Lower leg skin (tissue), 4 donors: ENCODE measurements at regions not wholly inside any gene's neighbourhood (a gene's known extent, or its start where the extent isn't known, plus 50 kb on each side); places are given as distances from the start of the nearest gene placed in this dataset.

Experiments used
- DNase-seq, 2 donors: peaks; one replicate each; pipeline ENCODE4 v3.0.0-alpha.2; 2019; ENCODE audit warnings: low spot score in 2 of 2
- H3K4me3 ChIP-seq: fragments of 200-600 bp; sonication (generic); 2 replicates; pipeline ENCODE4 v1.5.1; 2017; ENCODE audit warnings: mild to moderate bottlenecking, low read depth; ENCODE audit not compliant: poor library complexity, severe bottlenecking
- CTCF ChIP-seq, 3 donors: fragments of 450-650 bp; IDR thresholded peaks; one replicate each; pipeline ENCODE4 v1.5.1; 2016; ENCODE audit warnings: antibody characterized with exemption in 3 of 3, mild to moderate bottlenecking in 3 of 3, moderate library complexity in 2 of 3
- POLR2A ChIP-seq, 2 donors: fragments of 450-650 bp; IDR thresholded peaks; one replicate each; pipeline ENCODE4 v1.6.1; 2016 to 2017; ENCODE audit warnings: antibody characterized with exemption in 2 of 2, mild to moderate bottlenecking in 1 of 2, moderate library complexity in 1 of 2
- WGBS, 2 donors: methylation state at CpG; one replicate each; pipeline ENCODE4 v1.1.5; 2018; 5-methylcytosine and 5-hydroxymethylcytosine counted together
- intact Hi-C: fragments of 100-400 bp; cut with DNase I; formaldehyde crosslinking; loops from one replicate; pipeline ENCODE4 v1.15.0; 2023; ENCODE audit warnings: low total_unique reads

GRCh38 chr20:6831461-6831860 is 64.0 kb downstream of the BMP2 start:
- 92 to 100% methylated on average over 3 of the region's 3 CpGs for WGBS, 2 donors
- no peak for DNase-seq
- TF ChIP-seq POLR2A (IDR thresholded peaks at IDR 0.05) (no peak), CTCF (IDR thresholded peaks at IDR 0.05) (no peak)
- H3K4me3 ChIP-seq, result no peak overlapping the region
- intact Hi-C loops, result no loop called here

DNA sequence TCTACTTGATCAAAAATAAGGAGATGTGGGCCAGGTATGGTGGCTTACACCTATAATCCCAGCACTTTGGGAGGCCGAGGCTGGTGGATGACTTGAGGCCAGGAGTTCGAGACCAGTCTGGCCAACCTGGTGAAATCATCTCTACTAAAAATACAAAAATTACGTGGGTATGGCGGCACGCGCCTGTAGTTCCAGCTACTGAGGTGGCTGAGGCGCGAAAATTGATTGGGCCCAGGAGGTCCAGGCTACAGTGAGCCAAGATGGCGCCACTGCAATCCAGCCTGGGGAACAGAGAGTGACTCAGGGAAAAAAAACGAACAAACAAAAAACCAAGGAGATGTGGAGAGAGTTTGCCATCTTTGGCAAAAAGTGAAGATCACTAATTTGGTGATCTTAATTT is 65.3 kb downstream of the BMP2 start:
- intact Hi-C loops, result no loop called here
- 94% methylated on average over 10 of the region's 10 CpGs for WGBS, 2 donors
- no peak overlapping the region for H3K4me3 ChIP-seq
- DNase-seq, result no peak
- no peak for TF ChIP-seq POLR2A (IDR thresholded peaks at IDR 0.05)

- no peak for TF ChIP-seq CTCF (IDR thresholded peaks at IDR 0.05)
- no peak for TF ChIP-seq POLR2A (IDR thresholded peaks at IDR 0.05)
These were observed 68.1 kb downstream of the BMP2 start for GRCh38 chr20:6835609-6836008.

DNA sequence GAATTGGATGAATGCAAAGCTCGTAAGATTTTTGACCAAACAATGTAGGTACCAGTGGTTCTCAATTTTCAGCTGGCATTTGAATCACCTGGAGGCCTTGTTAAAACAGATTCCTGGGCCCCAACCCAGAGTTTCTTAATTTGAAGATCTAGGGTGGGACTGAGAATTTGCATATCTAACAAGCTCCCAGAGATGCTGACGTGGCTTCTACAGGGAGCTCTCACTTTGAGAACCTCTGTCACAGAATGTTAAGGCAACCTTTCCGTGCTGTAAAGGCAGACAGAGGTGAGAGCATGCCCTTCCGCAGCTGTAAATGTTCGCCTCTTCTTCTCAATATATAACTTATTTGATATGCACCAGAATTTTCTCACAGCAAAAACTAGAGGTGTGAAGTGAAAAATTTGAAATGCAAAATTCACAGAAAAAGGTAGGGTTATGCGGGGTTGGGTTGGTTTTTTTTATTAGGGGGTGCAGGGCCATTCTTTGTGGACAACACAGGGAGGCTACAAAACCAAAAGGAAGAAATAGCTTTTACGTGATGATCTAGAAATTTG is 69.4 kb downstream of the BMP2 start:
- intact Hi-C loops, result no loop called here

More at GRCh38 chr20:6835609-6836008, 68.1 kb downstream of the BMP2 start:
- H3K4me3 ChIP-seq, result no peak overlapping the region
- 79 to 87% methylated on average over 3 of the region's 3 CpGs for WGBS, 2 donors
- no peak for DNase-seq
- intact Hi-C loops, result no loop called here

GRCh38 chr20:6837730-6838129 is 70.2 kb downstream of the BMP2 start:
- WGBS, 2 donors, result 81 to 86% methylated on average over 2 of the region's 2 CpGs
- DNase-seq, result no peak
- no peak overlapping the region for H3K4me3 ChIP-seq
- TF ChIP-seq POLR2A (IDR thresholded peaks at IDR 0.05) (no peak), CTCF (IDR thresholded peaks at IDR 0.05) (no peak)
- intact Hi-C loops, result no loop called here

More for the DNA sequence above, 69.4 kb downstream of the BMP2 start:
- H3K4me3 ChIP-seq, result no peak overlapping the region
- 92 to 96% methylated on average over 7 of the region's 7 CpGs for WGBS, 2 donors
- TF ChIP-seq CTCF (IDR thresholded peaks at IDR 0.05) (no peak), POLR2A (IDR thresholded peaks at IDR 0.05) (no peak)
- no peak for DNase-seq

- 79 to 83% methylated on average over 11 of the region's 11 CpGs for WGBS, 2 donors
- no peak overlapping the region for H3K4me3 ChIP-seq
- intact Hi-C loops, result no loop called here
- no peak for DNase-seq
- TF ChIP-seq POLR2A (IDR thresholded peaks at IDR 0.05), result no peak
- no peak for TF ChIP-seq CTCF (IDR thresholded peaks at IDR 0.05)
These were observed 70.8 kb downstream of the BMP2 start for GRCh38 chr20:6838181-6838826.
